Neural cell (in vitro differentiated cells): ENCODE measurements at regions not wholly inside any gene's neighbourhood (a gene's known extent, or its start where the extent isn't known, plus 50 kb on each side); places are given as distances from the start of the nearest gene placed in this dataset.

Experiments used
- H2AFZ ChIP-seq: fragments of 200-600, 300-800 bp; sonication (generic), shearing (Covaris generic); 2 replicates; pipeline ENCODE4 v1.6.0; 2014; ENCODE audit warnings: low read depth, mild to moderate bottlenecking, antibody characterized with exemption, low read length, moderate library complexity
- H3F3A ChIP-seq: fragments of 200-600 bp; shearing (Covaris generic); 2 replicates; pipeline ENCODE4 v1.6.1; 2016; ENCODE audit warnings: mild to moderate bottlenecking, moderate library complexity, mixed read lengths, antibody characterized with exemption, low read length; ENCODE audit not compliant: insufficient read depth, poor library complexity, severe bottlenecking
- H3K27ac ChIP-seq: fragments of 200-600, 300-800 bp; sonication (generic), shearing (Covaris generic); 2 replicates; pipeline ENCODE4 v1.5.1; 2014; ENCODE audit warnings: mild to moderate bottlenecking, low read length, moderate library complexity
- H3K27me3 ChIP-seq: fragments of 300-800, 200-600 bp; sonication (generic), shearing (Covaris generic); 2 replicates; pipeline ENCODE4 v1.6.0; 2014; ENCODE audit warnings: mild to moderate bottlenecking, low read depth, low read length, moderate library complexity; ENCODE audit not compliant: insufficient read depth
- H3K36me3 ChIP-seq: fragments of 300-800, 200-600 bp; sonication (generic), shearing (Covaris generic); 2 replicates; pipeline ENCODE4 v1.5.1; 2014; ENCODE audit warnings: mild to moderate bottlenecking, antibody characterized with exemption, low read length, moderate library complexity; ENCODE audit not compliant: insufficient read depth
- H3K4me2 ChIP-seq: fragments of 300-800, 200-600 bp; sonication (generic), shearing (Covaris generic); 2 replicates; pipeline ENCODE4 v1.6.0; 2014; ENCODE audit warnings: mild to moderate bottlenecking, low read length
- H3K4me3 ChIP-seq: fragments of 300-800, 200-600 bp; sonication (generic), shearing (Covaris generic); 2 replicates; pipeline ENCODE4 v1.5.1; 2014; ENCODE audit warnings: mild to moderate bottlenecking, low read length, moderate library complexity
- H3K79me2 ChIP-seq: fragments of 200-600 bp; shearing (Covaris generic); replicated peaks from 2 replicates; pipeline ENCODE4 v1.6.0; 2014; ENCODE audit warnings: mild to moderate bottlenecking, low read length, moderate library complexity; ENCODE audit not compliant: insufficient read depth
- H3K9ac ChIP-seq: fragments of 300-800, 200-600 bp; sonication (generic), shearing (Covaris generic); 2 replicates; pipeline ENCODE4 v1.6.1; 2016; ENCODE audit warnings: mild to moderate bottlenecking, low read length, mixed read lengths
- H3K9me2 ChIP-seq: fragments of 200-600 bp; shearing (Covaris generic); 2 replicates; pipeline ENCODE4 v1.6.1; 2016; ENCODE audit warnings: mild to moderate bottlenecking, low read length, mixed read lengths; ENCODE audit not compliant: insufficient read depth
- H3K9me3 ChIP-seq: fragments of 200-600, 300-800 bp; sonication (generic), shearing (Covaris generic); 2 replicates; pipeline ENCODE4 v1.6.1; 2016; ENCODE audit warnings: mild to moderate bottlenecking, mixed run types, low read length, moderate library complexity, mixed read lengths
- H4K20me1 ChIP-seq: fragments of 200-600 bp; shearing (Covaris generic); 2 replicates; pipeline ENCODE4 v1.6.1; 2016; ENCODE audit warnings: mild to moderate bottlenecking, mixed run types; ENCODE audit not compliant: insufficient read depth
- CTCF ChIP-seq: fragments of 450-650 bp; IDR thresholded peaks from 2 replicates; pipeline ENCODE4 v1.5.1; 2014; ENCODE audit warnings: antibody characterized with exemption, mild to moderate bottlenecking, moderate library complexity; ENCODE audit not compliant: poor library complexity, severe bottlenecking
- EP300 ChIP-seq: fragments of 450-650 bp; conservative IDR thresholded peaks from 2 replicates; pipeline ENCODE4 v1.6.1; 2014; ENCODE audit warnings: antibody characterized with exemption, mild to moderate bottlenecking, moderate library complexity; ENCODE audit not compliant: poor library complexity, severe bottlenecking
- EZH2 ChIP-seq: fragments of 200-600, 300-800 bp; shearing (Covaris generic), sonication (generic); IDR thresholded peaks from 2 replicates; pipeline ENCODE4 v1.6.1; 2014; ENCODE audit warnings: antibody characterized with exemption, low read length, borderline replicate concordance, mild to moderate bottlenecking; ENCODE audit not compliant: insufficient read depth, poor library complexity, severe bottlenecking
- MXI1 ChIP-seq: fragments of 450-650 bp; conservative IDR thresholded peaks from 2 replicates; pipeline ENCODE4 v1.6.1; 2014; ENCODE audit warnings: antibody characterized with exemption, mild to moderate bottlenecking; ENCODE audit not compliant: poor library complexity, severe bottlenecking
- POLR2AphosphoS5 ChIP-seq: IDR thresholded peaks from 2 replicates; pipeline ENCODE4 v1.6.1; 2012
- RAD21 ChIP-seq: fragments of 450-650 bp; conservative IDR thresholded peaks from 2 replicates; pipeline ENCODE4 v1.6.1; 2014; ENCODE audit warnings: antibody characterized with exemption, mild to moderate bottlenecking, moderate library complexity
- SMC3 ChIP-seq: fragments of 450-650 bp; conservative IDR thresholded peaks from 2 replicates; pipeline ENCODE4 v1.6.1; 2014; ENCODE audit warnings: antibody characterized with exemption, mild to moderate bottlenecking, moderate library complexity; ENCODE audit not compliant: poor library complexity
- TAF1 ChIP-seq: IDR thresholded peaks from 2 replicates; pipeline ENCODE4 v1.6.1; 2012; ENCODE audit warnings: low read depth
- TF ChIP-seq, protein P1 (sequence below): IDR thresholded peaks from 2 replicates; pipeline ENCODE4 v1.6.1; 2012; ENCODE audit warnings: borderline replicate concordance

- H2AFZ ChIP-seq = no peak overlapping the region
- no peak overlapping the region for H3K9ac ChIP-seq
- H3K9me3 ChIP-seq = no peaks in the 10 kb centered on the region
- H3K79me2 ChIP-seq = no peaks in the 10 kb centered on the region
- no peak overlapping the region for H3K27ac ChIP-seq
- no peak overlapping the region for H3K4me3 ChIP-seq
- no peaks in the 10 kb centered on the region for H3K9me2 ChIP-seq
- H3F3A ChIP-seq = no peaks in the 10 kb centered on the region
- TF ChIP-seq, protein P1, sequence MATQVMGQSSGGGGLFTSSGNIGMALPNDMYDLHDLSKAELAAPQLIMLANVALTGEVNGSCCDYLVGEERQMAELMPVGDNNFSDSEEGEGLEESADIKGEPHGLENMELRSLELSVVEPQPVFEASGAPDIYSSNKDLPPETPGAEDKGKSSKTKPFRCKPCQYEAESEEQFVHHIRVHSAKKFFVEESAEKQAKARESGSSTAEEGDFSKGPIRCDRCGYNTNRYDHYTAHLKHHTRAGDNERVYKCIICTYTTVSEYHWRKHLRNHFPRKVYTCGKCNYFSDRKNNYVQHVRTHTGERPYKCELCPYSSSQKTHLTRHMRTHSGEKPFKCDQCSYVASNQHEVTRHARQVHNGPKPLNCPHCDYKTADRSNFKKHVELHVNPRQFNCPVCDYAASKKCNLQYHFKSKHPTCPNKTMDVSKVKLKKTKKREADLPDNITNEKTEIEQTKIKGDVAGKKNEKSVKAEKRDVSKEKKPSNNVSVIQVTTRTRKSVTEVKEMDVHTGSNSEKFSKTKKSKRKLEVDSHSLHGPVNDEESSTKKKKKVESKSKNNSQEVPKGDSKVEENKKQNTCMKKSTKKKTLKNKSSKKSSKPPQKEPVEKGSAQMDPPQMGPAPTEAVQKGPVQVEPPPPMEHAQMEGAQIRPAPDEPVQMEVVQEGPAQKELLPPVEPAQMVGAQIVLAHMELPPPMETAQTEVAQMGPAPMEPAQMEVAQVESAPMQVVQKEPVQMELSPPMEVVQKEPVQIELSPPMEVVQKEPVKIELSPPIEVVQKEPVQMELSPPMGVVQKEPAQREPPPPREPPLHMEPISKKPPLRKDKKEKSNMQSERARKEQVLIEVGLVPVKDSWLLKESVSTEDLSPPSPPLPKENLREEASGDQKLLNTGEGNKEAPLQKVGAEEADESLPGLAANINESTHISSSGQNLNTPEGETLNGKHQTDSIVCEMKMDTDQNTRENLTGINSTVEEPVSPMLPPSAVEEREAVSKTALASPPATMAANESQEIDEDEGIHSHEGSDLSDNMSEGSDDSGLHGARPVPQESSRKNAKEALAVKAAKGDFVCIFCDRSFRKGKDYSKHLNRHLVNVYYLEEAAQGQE = no peak
- TF ChIP-seq MXI1 (no peak), POLR2AphosphoS5 (no peak), TAF1 (no peak), CTCF (no peak), RAD21 (no peak), EZH2 (no peak), EP300 (no peak), SMC3 (no peak)
- H3K4me2 ChIP-seq = no peak overlapping the region
- H4K20me1 ChIP-seq = no peaks in the 10 kb centered on the region
- H3K27me3 ChIP-seq = no peaks in the 10 kb centered on the region
- H3K36me3 ChIP-seq = no peaks in the 10 kb centered on the region
Observed at GRCh38 chr16:13766334-13766733, 153.6 kb upstream of the ERCC4 start.

GRCh38 chr16:13767215-13767614 is 152.7 kb upstream of the ERCC4 start:
- TF ChIP-seq POLR2AphosphoS5 = peak; percentile 51
- peak; percentile 93 for TF ChIP-seq SMC3
- TF ChIP-seq EP300 = peak; percentile 66
- TF ChIP-seq TAF1 = no peak
- peak; percentile 96 for TF ChIP-seq RAD21
- TF ChIP-seq MXI1 = no peak
- TF ChIP-seq, protein P1 = no peak
- TF ChIP-seq CTCF = peak; percentile 93
- no peak for TF ChIP-seq EZH2
- no peaks in the 10 kb centered on the region for H3K36me3 ChIP-seq
- H4K20me1 ChIP-seq = no peaks in the 10 kb centered on the region
- H3K9me2 ChIP-seq = no peaks in the 10 kb centered on the region
- no peaks in the 10 kb centered on the region for H3K79me2 ChIP-seq
- H3K27ac ChIP-seq = peak overlapping the region; percentile 34
- H3F3A ChIP-seq = no peaks in the 10 kb centered on the region
- peak overlapping the region; percentile 5 for H3K4me3 ChIP-seq
- peak overlapping the region; percentile 31 for H3K4me2 ChIP-seq
- H3K9ac ChIP-seq = no peak overlapping the region
- H2AFZ ChIP-seq = no peak overlapping the region
- H3K9me3 ChIP-seq = no peaks in the 10 kb centered on the region
- no peaks in the 10 kb centered on the region for H3K27me3 ChIP-seq
